Keratinocyte (primary cell): ENCODE measurements at regions not wholly inside any gene's neighbourhood (a gene's known extent, or its start where the extent isn't known, plus 50 kb on each side); places are given as distances from the start of the nearest gene placed in this dataset.

ENCODE experiments used
- CTCF ChIP-seq, 3 experiments: IDR thresholded peaks in 1 of 3; conservative IDR thresholded peaks in 1 of 3; optimal IDR thresholded peaks in 1 of 3; 2 replicates in 2 of 3; 3 replicates in 1 of 3; pipeline versions ENCODE3 to v1.5.1; 2011; ENCODE audit warnings: low read length in 3 of 3, mild to moderate bottlenecking in 3 of 3, moderate library complexity in 2 of 3, control low read depth in 1 of 3, inconsistent platforms in 1 of 3; ENCODE audit not compliant: insufficient read depth in 2 of 3; ENCODE audit errors: extremely low read depth in 1 of 3
- EZH2 ChIP-seq: IDR thresholded peaks from one replicate; pipeline ENCODE4 v1.6.1; 2012; ENCODE audit warnings: inconsistent platforms, mild to moderate bottlenecking, low read length, moderate library complexity

- TF ChIP-seq CTCF (optimal IDR thresholded peaks at IDR 0.05 in 1 of 3, IDR thresholded peaks at IDR 0.05 in 1 of 3, conservative IDR thresholded peaks at IDR 0.05 in 1 of 3; ENCODE audit: extremely low read depth in 1 of 3, insufficient read depth in 2 of 3, low read length in 3 of 3) (no peak), EZH2 (no peak)
These were observed 137.8 kb upstream of the USP38 start for GRCh38 chr4:143046906-143047305.
